ENCODE measurements at regions not wholly inside any gene's neighbourhood (a gene's known extent, or its start where the extent isn't known, plus 50 kb on each side); places are given as distances from the start of the nearest gene placed in this dataset.
"Not testable (repeated sequence)": the region's sequence is repeated elsewhere in the genome, so short reads cannot be mapped to it uniquely, and the experiment has no call there.

DNA sequence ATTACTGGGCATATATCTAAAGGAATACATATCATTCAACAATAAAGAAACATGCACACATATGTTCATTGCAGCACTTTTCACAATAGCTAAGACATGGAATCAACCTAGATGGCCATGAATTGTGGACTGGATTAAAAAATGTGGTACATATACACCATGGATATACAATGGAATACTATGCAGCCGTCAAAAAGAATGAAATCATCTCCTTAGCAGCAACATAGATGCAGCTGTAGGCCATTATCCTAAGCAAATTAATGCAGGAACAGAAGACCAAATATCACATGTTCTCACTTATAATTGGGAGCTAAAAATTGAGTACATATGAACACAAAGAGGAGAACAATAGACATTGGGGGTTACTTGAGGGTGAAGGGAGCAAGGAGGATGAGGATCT, 175.6 kb downstream of the POLR1F start:
- no peak for DNase-seq

DNA sequence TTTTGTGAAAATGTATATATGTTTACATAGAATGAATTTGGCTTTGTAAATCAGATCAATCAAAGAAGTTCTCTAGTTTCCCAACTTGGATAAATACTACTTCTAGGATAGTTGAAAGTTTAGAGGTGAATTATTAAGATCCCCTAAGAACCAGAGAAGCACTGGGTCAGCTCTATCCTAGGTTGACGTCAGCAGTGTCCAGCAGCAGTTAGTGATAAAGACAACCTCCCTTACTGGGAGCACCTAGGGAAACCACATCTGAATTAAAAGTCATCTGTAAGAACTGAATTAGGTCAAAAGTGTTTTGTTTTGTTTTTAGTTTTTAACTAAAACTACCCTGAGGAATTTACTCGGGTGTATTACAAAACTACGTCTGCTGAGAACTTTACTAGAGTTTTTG, 178.0 kb downstream of the POLR1F start:
- no peak for DNase-seq

DNA sequence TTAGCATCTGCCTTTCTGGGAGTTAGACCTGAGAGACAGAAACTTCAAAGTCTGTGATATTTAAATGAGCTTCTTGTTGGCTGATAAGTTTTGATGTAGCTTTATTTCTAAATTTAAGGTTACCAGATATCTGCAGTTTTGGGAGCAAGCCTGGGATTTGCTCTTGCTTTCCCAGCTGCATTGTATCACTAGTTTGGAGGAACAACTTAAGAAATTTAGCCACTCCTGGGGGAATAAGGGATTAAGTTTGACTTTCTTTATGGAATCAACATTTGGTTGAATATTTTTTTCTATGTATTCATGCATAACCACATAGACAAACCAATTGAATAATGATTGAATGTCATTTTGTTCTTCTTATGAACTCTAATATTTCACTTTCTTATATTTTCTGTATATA, 178.6 kb downstream of the POLR1F start:
- no peak for DNase-seq

- no peak for DNase-seq
Observed at GRCh38 chr7:19526639-19527038, 182.2 kb downstream of the POLR1F start.

DNA sequence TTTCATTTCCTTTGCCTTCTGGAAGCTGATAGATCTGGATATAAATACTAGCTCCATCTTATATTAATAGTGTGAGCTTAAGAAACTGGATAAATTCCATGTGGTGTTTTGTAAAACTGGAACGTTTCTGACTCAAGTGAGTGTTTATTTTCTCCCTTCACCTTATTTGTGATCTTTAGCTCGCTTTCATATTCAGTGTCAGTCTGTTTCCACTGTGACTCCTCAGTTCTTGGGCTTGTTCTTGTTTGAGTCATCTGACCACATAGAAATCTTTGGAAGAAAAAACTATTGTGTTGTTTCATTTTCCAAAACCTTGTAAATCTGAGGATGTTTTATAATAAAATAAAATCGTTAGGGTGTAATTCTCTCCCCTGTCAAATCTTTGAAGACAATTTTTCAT, 186.4 kb downstream of the POLR1F start:
- DNase-seq = no peak

DNA sequence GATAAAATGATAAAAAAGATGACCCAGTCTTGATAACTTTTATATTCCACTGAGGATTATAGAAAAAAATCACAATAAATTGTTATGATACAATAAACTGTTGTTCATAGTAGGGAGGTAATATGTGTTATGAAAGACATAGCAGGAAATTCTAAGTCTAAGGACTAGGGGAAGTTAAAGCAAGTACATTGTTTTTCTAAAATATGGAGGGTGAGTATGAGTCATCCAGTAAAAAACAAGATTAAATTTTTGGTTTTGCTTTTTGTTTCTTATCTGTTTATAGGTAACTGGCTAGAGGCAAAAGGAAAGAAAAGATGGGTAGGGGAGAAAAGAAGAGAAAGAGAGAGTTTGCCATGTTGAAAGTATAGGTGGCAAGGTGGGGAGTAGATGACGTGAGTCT, 188.4 kb downstream of the POLR1F start:
- no peak for DNase-seq

GRCh38 chr7:19519443-19520021, 189.3 kb downstream of the POLR1F start:
- peak; percentile 57 to 92 for DNase-seq

GRCh38 chr7:19517546-19517945, 191.3 kb downstream of the POLR1F start:
- DNase-seq = not testable (repeated sequence)

DNA sequence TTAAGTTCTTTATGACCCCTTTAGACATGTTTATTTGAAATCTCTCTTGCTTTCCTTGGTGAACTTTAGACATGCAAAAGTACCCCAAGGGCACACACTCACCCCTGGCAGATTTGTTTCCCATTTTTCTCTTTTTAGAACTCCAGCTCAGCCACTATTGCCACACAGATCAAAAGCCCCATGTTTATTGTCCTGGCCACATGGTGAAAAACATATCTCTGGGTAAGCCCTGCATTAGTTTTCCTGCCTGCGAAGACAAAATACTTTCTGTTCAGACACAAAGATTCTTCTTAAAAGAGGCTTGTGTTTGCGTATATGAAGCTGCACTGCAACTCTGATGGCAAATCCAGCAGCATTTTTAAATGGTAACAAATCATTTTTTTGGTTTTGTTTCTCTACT, 200.0 kb downstream of the POLR1F start:
- DNase-seq = no peak

DNA sequence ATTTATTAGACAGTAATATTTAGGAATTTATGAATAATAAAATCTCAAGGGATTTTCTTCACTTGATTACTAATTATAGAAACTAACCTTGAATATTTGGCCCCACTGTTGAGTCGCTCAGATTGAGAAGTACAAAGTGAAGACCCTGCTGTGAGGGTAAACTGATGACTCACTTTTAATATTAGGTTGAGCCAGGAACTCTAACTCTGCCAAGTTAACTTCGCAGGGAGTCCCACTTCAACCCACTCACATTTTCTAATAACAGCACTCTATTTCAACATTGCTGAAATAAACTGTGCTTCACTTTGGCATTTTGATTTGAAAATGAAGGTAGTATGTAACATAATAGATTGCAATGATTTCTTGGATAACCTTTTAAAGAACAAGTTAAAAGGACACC, 200.7 kb downstream of the POLR1F start:
- no peak for DNase-seq

GRCh38 chr7:19491821-19492452, 216.9 kb downstream of the POLR1F start:
- DNase-seq = peak in 1 of 2 experiments; percentile 3

GRCh38 chr7:19491371-19491770, 217.5 kb downstream of the POLR1F start:
- no peak for DNase-seq

DNA sequence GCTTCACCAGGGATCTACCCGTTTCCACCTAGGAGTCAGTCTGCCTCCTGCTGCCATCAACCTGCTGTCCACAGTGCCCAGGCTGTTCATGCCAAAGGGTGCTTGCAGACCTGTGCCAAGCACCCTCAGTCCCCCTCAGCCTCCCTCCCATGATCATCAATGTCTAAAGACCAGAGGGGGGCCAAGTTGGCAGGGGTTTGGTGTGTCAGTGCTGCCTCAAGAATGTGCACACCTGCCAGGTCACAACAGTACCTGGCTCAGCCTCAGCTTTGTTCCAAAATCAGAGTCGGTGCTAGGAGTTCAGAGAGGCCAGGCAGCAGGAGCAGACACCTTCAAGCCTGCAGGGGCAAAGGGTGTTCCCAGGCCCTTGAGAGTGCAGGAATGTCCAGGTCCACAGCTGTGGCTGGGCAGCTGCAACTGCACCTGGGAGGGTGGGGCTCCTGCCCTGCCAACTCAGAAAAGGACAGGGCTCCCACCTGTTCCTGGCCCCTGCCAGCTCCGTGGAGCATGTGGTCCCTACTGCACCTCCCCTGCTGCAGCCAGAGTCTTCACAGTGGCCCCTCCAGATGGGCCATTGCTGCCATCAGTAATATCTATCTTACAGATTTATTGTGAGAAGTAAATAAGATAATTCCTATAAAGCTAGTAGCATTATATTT, 219.5 kb downstream of the POLR1F start:
- DNase-seq = no peak

DNA sequence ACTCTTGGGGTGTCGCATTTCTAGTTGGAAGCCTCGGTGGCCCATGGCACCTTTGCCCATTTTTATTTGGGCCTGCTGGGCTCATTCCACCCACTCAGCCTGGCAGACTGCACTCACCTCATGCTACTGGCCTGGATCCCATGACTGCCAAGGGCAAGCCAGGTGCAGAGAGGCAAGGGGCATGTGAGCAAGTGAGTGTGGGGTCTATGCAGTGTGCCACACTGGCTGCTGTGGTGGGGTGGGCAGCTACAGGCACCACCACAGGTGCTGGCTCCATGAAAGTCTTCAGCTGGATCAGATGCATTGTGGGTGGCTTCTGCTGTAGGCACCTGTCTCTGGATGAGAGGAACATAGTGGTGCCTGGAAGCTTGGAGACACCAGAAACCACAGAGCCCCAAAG, 220.8 kb downstream of the POLR1F start:
- no peak for DNase-seq

DNA sequence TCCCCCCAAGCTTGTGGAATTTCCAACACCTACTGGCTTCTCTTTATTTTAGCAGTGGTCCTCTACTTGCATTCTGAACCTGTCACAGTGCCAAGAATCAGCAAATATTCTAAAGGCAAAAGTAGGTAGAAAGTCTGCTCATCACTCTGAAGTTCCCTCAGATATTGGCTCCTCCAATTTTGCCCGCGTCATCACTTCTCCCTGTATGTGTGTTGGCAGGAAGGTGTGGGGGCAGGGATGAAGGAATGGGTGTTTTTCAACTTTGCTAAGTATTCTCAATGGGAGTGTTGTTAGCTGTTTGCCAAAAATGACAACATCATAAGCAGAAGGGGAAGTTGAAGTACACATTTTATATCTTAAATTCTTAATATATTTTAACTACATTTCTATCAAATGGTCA, 226.2 kb downstream of the POLR1F start:
- DNase-seq = no peak

DNA sequence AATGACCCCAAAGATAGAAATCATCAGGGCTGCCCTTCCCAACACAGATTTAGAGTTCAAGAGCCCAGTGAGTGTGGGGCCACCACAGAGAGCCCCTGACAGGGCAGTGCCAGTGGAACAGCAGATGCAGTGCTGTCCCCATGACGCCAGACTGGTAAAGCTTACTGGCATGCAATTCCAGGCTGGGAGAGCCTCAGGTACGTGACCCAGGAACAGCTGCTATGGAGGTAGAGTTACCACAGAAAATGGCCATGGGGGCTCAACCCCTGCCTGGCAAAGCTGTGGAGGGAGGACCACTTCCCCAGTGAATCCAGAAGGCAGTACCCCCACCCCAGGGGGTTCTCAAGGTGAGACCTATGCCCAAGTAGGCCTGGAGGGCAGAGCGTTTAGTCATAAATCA, 228.5 kb downstream of the POLR1F start:
- no peak for DNase-seq

- no peak for DNase-seq
Observed at GRCh38 chr7:19470031-19470430, 238.8 kb downstream of the POLR1F start.

- no peak for DNase-seq
Observed at GRCh38 chr7:19465861-19466260, 243.0 kb downstream of the POLR1F start.

GRCh38 chr7:19464751-19465150, 244.1 kb downstream of the POLR1F start:
- DNase-seq = no peak

- no peak for DNase-seq
Observed at GRCh38 chr7:19464241-19464640, 244.6 kb downstream of the POLR1F start.

DNA sequence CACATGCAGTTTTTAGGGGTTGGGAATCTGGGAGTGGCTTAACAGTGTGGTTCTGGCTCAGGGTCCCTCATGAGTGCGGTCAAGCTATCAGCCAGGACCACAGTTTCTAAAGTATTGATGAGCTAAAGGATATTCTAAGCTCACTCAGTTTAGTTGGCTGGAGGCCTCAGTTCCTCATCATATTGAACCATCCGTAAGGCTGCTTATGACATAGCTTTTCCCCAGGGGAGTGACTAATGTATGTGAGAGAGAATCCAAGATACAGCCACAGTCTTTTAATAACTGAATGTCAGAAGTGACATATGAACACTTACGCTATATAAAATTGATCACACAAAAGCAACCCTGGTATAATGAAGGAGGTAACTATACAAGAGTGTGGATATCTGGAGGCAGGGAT, 245.3 kb downstream of the POLR1F start:
- no peak for DNase-seq

GRCh38 chr7:19455623-19456022, 253.2 kb downstream of the POLR1F start:
- no peak for DNase-seq

DNA sequence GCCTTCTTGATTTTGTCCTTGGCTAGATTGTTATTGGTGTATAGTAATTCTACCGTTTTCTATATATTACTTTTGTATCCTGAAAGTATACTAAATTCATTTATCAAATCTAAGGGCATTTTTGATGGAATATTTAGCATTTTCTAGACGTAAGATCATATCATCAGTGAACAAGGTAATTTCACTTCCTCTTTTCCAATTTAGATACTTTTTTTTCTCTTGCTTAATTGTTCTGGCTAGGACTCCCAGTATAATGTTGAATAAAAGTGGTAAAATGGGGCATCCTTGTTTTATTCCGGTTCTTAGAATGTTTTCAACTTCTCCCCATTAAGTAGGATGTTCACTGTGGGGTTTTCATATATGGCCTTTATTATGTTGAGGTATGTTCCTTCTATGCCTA, 260.7 kb downstream of the POLR1F start:
- DNase-seq = no peak

GRCh38 chr7:19442016-19442785, 266.6 kb downstream of the POLR1F start:
- DNase-seq = peak; percentile 55 to 65
